ENCODE measurements at regions not wholly inside any gene's neighbourhood (a gene's known extent, or its start where the extent isn't known, plus 50 kb on each side); places are given as distances from the start of the nearest gene placed in this dataset.

DNA sequence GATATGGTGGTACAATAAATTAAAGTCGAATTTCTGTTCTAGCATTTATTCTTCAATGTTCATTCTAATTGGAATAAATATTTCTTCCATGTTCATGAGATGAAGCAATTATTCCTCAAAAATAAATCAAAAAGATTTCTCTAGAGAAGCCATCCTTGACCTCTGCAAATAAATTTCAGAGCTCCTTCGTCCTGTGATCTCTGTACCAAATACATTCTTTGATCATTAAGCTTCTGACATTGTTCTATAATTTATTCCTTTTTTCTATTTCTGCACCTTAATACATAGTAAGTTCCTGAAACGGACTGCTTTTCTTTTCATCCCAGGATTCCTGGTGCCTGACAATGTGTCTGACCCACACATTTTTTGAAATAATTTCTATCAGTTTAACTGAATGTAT, 1039.3 kb upstream of the TYRP1 start:
- DNase-seq (ENCODE audit: low read depth, low spot score), result no peak
- no peak overlapping the region for H3K4me3 ChIP-seq (ENCODE audit: low read depth, low read length)
- CTCF ChIA-PET, result no interaction called here
- TF ChIP-seq, protein P1, sequence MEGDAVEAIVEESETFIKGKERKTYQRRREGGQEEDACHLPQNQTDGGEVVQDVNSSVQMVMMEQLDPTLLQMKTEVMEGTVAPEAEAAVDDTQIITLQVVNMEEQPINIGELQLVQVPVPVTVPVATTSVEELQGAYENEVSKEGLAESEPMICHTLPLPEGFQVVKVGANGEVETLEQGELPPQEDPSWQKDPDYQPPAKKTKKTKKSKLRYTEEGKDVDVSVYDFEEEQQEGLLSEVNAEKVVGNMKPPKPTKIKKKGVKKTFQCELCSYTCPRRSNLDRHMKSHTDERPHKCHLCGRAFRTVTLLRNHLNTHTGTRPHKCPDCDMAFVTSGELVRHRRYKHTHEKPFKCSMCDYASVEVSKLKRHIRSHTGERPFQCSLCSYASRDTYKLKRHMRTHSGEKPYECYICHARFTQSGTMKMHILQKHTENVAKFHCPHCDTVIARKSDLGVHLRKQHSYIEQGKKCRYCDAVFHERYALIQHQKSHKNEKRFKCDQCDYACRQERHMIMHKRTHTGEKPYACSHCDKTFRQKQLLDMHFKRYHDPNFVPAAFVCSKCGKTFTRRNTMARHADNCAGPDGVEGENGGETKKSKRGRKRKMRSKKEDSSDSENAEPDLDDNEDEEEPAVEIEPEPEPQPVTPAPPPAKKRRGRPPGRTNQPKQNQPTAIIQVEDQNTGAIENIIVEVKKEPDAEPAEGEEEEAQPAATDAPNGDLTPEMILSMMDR (IDR thresholded peaks at IDR 0.05; ENCODE audit: insufficient read depth, low read length, missing control alignments), result no peak
- POLR2A ChIA-PET, result no interaction called here

DNA sequence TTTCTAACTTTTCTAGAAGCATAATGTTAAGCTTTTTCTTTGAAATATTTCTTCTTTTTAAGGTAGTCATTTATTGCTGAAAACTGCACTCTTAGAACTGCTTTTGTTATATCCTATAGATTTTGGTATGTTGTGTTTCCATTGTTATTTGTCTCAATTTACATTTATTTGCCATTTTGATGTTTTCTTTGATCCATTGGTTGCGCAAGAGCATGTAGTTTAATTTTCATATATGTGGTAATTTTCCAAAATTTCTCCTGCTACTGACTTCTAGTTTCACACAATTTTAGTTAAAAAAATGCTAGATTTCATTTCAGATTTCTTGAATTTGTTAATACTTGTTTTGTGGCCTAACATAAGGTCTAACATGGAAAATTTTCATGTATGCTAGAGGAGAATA, 1029.3 kb upstream of the TYRP1 start:
- CTCF ChIA-PET, result no interaction called here
- H3K4me3 ChIP-seq (ENCODE audit: low read depth, low read length), result no peak overlapping the region
- no peak for DNase-seq (ENCODE audit: low read depth, low spot score)
- TF ChIP-seq, protein P1 (IDR thresholded peaks at IDR 0.05; ENCODE audit: insufficient read depth, low read length, missing control alignments), result no peak
- POLR2A ChIA-PET, result no interaction called here

DNA sequence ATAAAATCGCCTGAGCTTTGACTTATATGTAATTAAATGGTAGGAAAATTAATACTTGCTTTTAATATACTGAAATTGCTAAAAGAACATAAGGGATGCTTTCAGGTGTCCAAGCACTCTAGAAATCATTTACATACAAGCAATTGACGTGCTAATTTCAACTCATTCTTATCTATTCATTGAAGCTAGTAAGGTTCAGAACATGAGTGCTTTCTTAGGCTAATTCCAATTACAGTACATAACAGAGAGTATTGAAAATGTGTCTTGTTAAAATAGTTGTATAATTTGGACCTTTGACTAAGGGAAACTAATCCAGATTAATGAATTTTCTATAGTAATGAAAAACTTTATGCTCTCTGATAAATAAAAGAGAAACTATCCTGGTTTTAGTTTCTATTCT, 1016.4 kb upstream of the TYRP1 start:
- ChIA-PET POLR2A (no interaction called here), CTCF (no interaction called here)
- no peak overlapping the region for H3K4me3 ChIP-seq (ENCODE audit: low read depth, low read length)
- TF ChIP-seq, protein P1 (IDR thresholded peaks at IDR 0.05; ENCODE audit: insufficient read depth, low read length, missing control alignments), result no peak
- DNase-seq (ENCODE audit: low read depth, low spot score), result no peak

DNA sequence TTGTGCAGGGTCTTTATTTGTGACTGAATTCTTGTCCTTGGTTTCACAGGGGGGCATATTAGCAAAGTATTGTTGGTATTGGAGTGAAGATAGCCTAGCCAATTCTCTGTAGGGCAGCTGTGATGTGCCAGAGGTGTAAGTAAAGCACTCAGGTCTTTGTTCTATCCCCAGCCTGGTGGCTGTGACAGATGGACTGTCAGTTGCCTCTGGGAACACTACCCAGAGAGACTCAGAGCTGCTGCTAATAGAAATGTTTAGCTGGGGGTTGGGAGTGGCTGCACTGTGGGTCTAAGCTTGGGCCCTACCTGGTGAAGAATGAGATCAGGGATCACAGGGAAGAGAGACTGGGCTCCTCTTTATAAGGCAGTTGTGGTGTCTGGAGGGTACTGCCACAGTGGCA, 1006.5 kb upstream of the TYRP1 start:
- TF ChIP-seq, protein P1 (IDR thresholded peaks at IDR 0.05; ENCODE audit: insufficient read depth, low read length, missing control alignments), result no peak
- ChIA-PET POLR2A (no interaction called here), CTCF (no interaction called here)
- no peak for DNase-seq (ENCODE audit: low read depth, low spot score)
- no peak overlapping the region for H3K4me3 ChIP-seq (ENCODE audit: low read depth, low read length)

DNA sequence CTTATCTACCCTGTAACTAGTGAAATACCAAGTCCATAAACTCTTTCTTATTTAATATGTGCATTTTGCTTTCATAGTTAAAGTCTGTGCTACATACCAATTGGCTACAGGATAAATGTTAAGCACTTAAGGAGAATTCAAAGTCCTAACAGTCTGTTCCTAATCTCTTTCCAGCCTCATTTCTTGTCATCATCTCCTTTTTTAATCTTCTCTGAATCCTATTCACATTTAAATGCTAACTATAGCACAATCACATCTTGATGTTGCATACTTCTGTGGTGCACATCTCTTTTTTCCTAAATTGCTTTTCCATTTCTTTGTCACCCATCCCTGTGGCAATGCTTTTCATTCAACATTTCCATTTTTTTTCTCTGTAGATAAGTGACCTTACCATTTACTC, 996.1 kb upstream of the TYRP1 start:
- TF ChIP-seq, protein P1 (IDR thresholded peaks at IDR 0.05; ENCODE audit: insufficient read depth, low read length, missing control alignments), result no peak
- H3K4me3 ChIP-seq (ENCODE audit: low read depth, low read length), result no peak overlapping the region
- POLR2A ChIA-PET, result no interaction called here
- DNase-seq (ENCODE audit: low read depth, low spot score), result no peak
- CTCF ChIA-PET, result no interaction called here

DNA sequence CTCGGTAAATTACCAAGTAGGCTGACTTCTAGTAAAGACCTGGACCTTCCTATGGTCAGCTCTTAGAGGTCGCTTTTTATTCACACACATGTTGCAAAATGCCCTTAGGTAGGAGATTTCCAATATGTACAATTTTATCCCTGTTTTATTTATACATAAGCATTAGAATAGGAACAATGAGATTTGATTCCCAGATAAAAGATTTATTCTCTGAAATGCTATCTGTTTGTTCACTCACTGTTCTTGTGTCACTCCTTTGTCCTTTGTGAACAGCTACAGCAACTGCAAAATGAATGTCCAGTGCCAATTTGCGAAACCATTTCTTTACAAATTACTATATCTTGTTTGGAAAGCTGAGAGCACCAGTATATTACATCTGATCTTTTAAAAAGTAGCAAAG, 991.5 kb upstream of the TYRP1 start:
- POLR2A ChIA-PET, result no interaction called here
- no peak for DNase-seq (ENCODE audit: low read depth, low spot score)
- CTCF ChIA-PET, result no interaction called here
- no peak overlapping the region for H3K4me3 ChIP-seq (ENCODE audit: low read depth, low read length)
- TF ChIP-seq, protein P1 (IDR thresholded peaks at IDR 0.05; ENCODE audit: insufficient read depth, low read length, missing control alignments), result no peak

All from AG04449 (cell line).